Posterior vena cava (tissue), 2 donors: ENCODE measurements at regions not wholly inside any gene's neighbourhood (a gene's known extent, or its start where the extent isn't known, plus 50 kb on each side); places are given as distances from the start of the nearest gene placed in this dataset.
"Not testable (repeated sequence)": the region's sequence is repeated elsewhere in the genome, so short reads cannot be mapped to it uniquely, and the experiment has no call there.

Source experiments
- DNase-seq: peaks from one replicate; pipeline ENCODE4 v3.0.0-alpha.2; 2020; ENCODE audit warnings: low spot score
- intact Hi-C, 2 donors: fragments of 100-400 bp; cut with DNase I; formaldehyde crosslinking; loops; one replicate each; pipeline versions ENCODE4 v1.14.1 to v1.14.2; 2022 to 2023
- donor health status: DM: yes; HTN: yes; CAD: no.
- donor health status: DM: yes; HTN: yes; CAD: no.

- no peak for DNase-seq
- intact Hi-C loops = no loop called here
Observed at GRCh38 chr10:3636356-3637181, 148.4 kb downstream of the KLF6 start.

GRCh38 chr10:3635697-3636096, 149.3 kb downstream of the KLF6 start:
- intact Hi-C loops = no loop called here
- DNase-seq = no peak

GRCh38 chr10:3635211-3635671, 149.8 kb downstream of the KLF6 start:
- no peak for DNase-seq
- intact Hi-C loops = no loop called here

- intact Hi-C loops, DNase-seq: not testable (repeated sequence)
Observed at GRCh38 chr10:3634646-3635045, 150.4 kb downstream of the KLF6 start.

- intact Hi-C loops = no loop called here
- no peak for DNase-seq
Observed at GRCh38 chr10:3631701-3632330, 153.2 kb downstream of the KLF6 start.

- DNase-seq = no peak
- intact Hi-C loops = no loop called here
Observed at GRCh38 chr10:3631291-3631690, 153.7 kb downstream of the KLF6 start.

GRCh38 chr10:3625959-3626751, 158.9 kb downstream of the KLF6 start:
- no peak for DNase-seq
- intact Hi-C loops = no loop called here

GRCh38 chr10:3624367-3624766, 160.6 kb downstream of the KLF6 start:
- DNase-seq = no peak

GRCh38 chr10:3623746-3624145, 161.3 kb downstream of the KLF6 start:
- no peak for DNase-seq
- intact Hi-C loops = no loop called here

More at GRCh38 chr10:3624367-3624766, 160.6 kb downstream of the KLF6 start:
- intact Hi-C loops = no loop called here

GRCh38 chr10:3622845-3623621, 162.0 kb downstream of the KLF6 start:
- DNase-seq = no peak
- intact Hi-C loops = no loop called here

GRCh38 chr10:3622427-3622826, 162.6 kb downstream of the KLF6 start:
- intact Hi-C loops = no loop called here
- no peak for DNase-seq

- intact Hi-C loops = no loop called here
- no peak for DNase-seq
Observed at GRCh38 chr10:3620818-3621217, 164.2 kb downstream of the KLF6 start.

GRCh38 chr10:3619241-3619640, 165.8 kb downstream of the KLF6 start:
- no peak for DNase-seq
- intact Hi-C loops = no loop called here

GRCh38 chr10:3616880-3617279, 168.1 kb downstream of the KLF6 start:
- DNase-seq = no peak
- intact Hi-C loops = no loop called here

GRCh38 chr10:3613318-3613717, 171.7 kb downstream of the KLF6 start:
- DNase-seq = no peak
- intact Hi-C loops = no loop called here

GRCh38 chr10:3612183-3613001, 172.6 kb downstream of the KLF6 start:
- DNase-seq = no peak
- intact Hi-C loops = no loop called here

GRCh38 chr10:3606309-3606708, 178.7 kb downstream of the KLF6 start:
- intact Hi-C loops = no loop called here
- DNase-seq = no peak

GRCh38 chr10:3605882-3606281, 179.1 kb downstream of the KLF6 start:
- intact Hi-C loops = no loop called here
- no peak for DNase-seq

GRCh38 chr10:3595736-3596135, 189.3 kb downstream of the KLF6 start:
- no peak for DNase-seq
- intact Hi-C loops = no loop called here
